ENCODE measurements at regions not wholly inside any gene's neighbourhood (a gene's known extent, or its start where the extent isn't known, plus 50 kb on each side); places are given as distances from the start of the nearest gene placed in this dataset.

DNA sequence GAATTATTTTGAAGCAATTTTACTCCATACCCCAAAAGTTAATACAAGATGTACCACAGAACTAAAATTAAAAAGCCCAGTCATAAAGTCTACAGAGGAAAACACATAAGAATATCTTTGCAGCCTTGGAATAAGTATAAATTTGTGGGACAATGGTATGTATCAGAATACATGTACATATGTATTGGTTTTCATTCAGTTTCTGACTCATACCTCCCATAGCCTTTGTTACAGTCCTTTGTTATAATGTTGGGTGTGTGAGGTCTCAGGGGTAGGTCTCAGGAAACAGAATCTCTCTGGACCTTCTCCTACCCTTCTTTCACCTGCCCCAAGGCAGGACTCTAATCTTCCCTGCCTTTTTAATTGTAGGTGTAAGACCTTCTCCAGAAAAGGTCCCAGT lies 1370.7 kb upstream of the CDH2 start:
- no peak overlapping the region for H3K4me3 Mint-ChIP-seq
- no peaks in the 10 kb centered on the region for H3K36me3 Mint-ChIP-seq (ENCODE audit: low read depth)
- no peaks in the 10 kb centered on the region for H3K27me3 Mint-ChIP-seq
- CTCF ChIA-PET: no interaction called here
- no peak for DNase-seq
- POLR2A ChIA-PET: no interaction called here
- H3K9me3 Mint-ChIP-seq: peaks cover 5% of the 10 kb centered on the region
- no peaks in the 10 kb centered on the region for H3K4me1 Mint-ChIP-seq
- H3K27ac Mint-ChIP-seq: no peak overlapping the region

DNA sequence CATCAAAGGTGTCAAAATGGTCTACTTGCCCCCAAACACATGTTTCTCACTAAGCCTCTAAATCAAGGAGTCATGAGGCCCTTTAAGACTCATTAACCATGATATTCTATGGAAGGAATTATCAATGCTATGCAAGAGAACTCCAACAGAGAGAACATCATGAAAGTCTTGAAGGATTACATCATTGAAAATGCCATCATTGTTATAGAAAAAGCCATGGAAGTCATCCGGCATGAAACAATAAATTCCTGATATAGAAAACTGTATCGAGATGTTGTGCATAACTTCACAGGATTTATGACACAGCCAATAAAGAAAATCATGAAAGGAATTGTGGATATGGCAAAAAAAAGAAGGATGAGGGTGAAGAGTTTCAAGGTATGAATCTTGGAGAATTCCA lies 1363.6 kb upstream of the CDH2 start:
- no peaks in the 10 kb centered on the region for H3K36me3 Mint-ChIP-seq (ENCODE audit: low read depth)
- peaks cover 6% of the 10 kb centered on the region for H3K9me3 Mint-ChIP-seq
- H3K4me3 Mint-ChIP-seq: no peak overlapping the region
- H3K27me3 Mint-ChIP-seq: no peaks in the 10 kb centered on the region
- CTCF ChIA-PET: no interaction called here
- no peak for DNase-seq
- no peak overlapping the region for H3K27ac Mint-ChIP-seq
- POLR2A ChIA-PET: no interaction called here
- H3K4me1 Mint-ChIP-seq: no peaks in the 10 kb centered on the region

DNA sequence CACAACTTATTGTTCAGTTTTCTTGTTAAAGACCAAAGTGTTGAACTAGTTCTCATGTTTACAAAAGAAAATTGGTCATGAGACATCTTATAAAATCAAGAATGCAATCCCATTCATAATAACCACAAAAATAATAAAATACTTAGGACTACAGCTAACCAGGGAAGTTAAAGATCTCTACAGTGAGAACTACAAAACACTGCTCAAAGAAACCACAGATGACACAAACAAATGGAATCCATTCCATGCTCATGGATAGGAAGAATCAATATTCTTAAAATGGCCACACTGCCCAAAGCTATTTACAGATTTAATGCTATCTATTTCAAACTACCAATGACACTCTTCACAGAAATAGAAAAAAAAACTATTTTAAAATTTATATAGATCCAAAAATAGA lies 1354.8 kb upstream of the CDH2 start:
- DNase-seq: no peak
- Mint-ChIP-seq H3K27ac (no peak overlapping the region), H3K36me3 (ENCODE audit: low read depth) (no peaks in the 10 kb centered on the region), H3K27me3 (no peaks in the 10 kb centered on the region), H3K9me3 (peaks cover 9% of the 10 kb centered on the region), H3K4me3 (no peak overlapping the region), H3K4me1 (no peaks in the 10 kb centered on the region)
- ChIA-PET POLR2A (no interaction called here), CTCF (no interaction called here)

GRCh38 chr18:29523371-29523770 lies 1346.4 kb upstream of the CDH2 start:
- Mint-ChIP-seq H3K27ac (no peak overlapping the region), H3K9me3 (peaks cover 20% of the 10 kb centered on the region), H3K4me3 (no peak overlapping the region), H3K27me3 (no peaks in the 10 kb centered on the region), H3K4me1 (no peaks in the 10 kb centered on the region), H3K36me3 (ENCODE audit: low read depth) (no peaks in the 10 kb centered on the region)
- CTCF ChIA-PET: no interaction called here
- POLR2A ChIA-PET: no interaction called here
- no peak for DNase-seq

GRCh38 chr18:29512761-29513160 lies 1335.8 kb upstream of the CDH2 start:
- Mint-ChIP-seq H3K9me3 (no peaks in the 10 kb centered on the region), H3K4me1 (no peaks in the 10 kb centered on the region), H3K27ac (no peak overlapping the region), H3K36me3 (ENCODE audit: low read depth) (no peaks in the 10 kb centered on the region), H3K27me3 (no peaks in the 10 kb centered on the region), H3K4me3 (no peak overlapping the region)
- DNase-seq: no peak
- POLR2A ChIA-PET: no interaction called here
- CTCF ChIA-PET: no interaction called here

DNA sequence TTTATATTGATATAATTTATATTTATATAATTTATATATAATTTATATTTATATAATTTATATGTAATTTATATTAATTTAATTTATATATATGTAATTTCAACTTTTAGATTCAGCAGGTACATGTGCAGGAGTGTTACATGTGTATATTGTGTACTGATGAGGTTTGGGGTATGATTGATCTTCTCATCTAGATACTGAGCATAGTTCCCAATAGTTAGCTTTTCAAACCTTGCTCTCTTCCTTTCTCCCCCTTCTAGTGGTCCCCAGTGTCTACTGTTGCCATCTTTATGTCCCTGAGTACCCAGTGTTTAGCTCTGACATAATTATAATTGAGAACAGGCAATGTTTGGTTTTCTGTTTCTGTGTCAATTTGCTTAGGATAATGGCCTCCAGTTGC lies 1335.3 kb upstream of the CDH2 start:
- H3K27me3 Mint-ChIP-seq: no peaks in the 10 kb centered on the region

DNA sequence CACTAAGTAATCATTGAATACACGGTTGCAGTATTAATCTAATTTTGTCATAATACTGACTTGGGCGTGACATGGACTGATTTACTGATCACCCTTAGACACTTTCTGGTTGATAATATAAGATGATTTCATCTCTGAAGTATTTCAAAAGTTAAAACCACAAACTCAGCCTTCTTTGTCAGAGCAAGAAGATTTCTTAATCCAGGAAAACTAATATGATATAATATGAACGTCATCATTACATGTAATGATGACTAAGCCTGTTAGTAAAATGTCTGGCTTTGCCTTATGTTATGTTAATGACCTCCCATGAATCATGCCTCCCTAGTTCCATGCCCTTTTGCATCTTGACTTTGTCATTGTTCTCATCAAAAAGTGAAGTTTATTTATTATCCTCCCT lies 1325.0 kb upstream of the CDH2 start:
- Mint-ChIP-seq H3K4me3 (no peak overlapping the region), H3K36me3 (ENCODE audit: low read depth) (no peaks in the 10 kb centered on the region), H3K4me1 (no peaks in the 10 kb centered on the region), H3K9me3 (peaks cover 19% of the 10 kb centered on the region), H3K27me3 (no peaks in the 10 kb centered on the region), H3K27ac (no peak overlapping the region)
- CTCF ChIA-PET: no interaction called here
- POLR2A ChIA-PET: no interaction called here
- DNase-seq: no peak

More for the DNA sequence above, 1335.3 kb upstream of the CDH2 start:
- DNase-seq: no peak
- H3K36me3 Mint-ChIP-seq (ENCODE audit: low read depth): no peaks in the 10 kb centered on the region
- peaks cover 2% of the 10 kb centered on the region for H3K9me3 Mint-ChIP-seq
- ChIA-PET POLR2A (no interaction called here), CTCF (no interaction called here)
- H3K4me1 Mint-ChIP-seq: no peaks in the 10 kb centered on the region
- H3K4me3 Mint-ChIP-seq: no peak overlapping the region
- H3K27ac Mint-ChIP-seq: no peak overlapping the region

- Mint-ChIP-seq H3K4me3 (no peak overlapping the region), H3K36me3 (ENCODE audit: low read depth) (no peaks in the 10 kb centered on the region), H3K27me3 (no peaks in the 10 kb centered on the region), H3K9me3 (peaks cover 7% of the 10 kb centered on the region), H3K4me1 (no peaks in the 10 kb centered on the region), H3K27ac (no peak overlapping the region)
- ChIA-PET POLR2A (no interaction called here), CTCF (no interaction called here)
- DNase-seq: no peak
Measured at GRCh38 chr18:29496152-29496680, 1319.3 kb upstream of the CDH2 start.

- Mint-ChIP-seq H3K27me3 (no peaks in the 10 kb centered on the region), H3K4me3 (no peak overlapping the region), H3K27ac (no peak overlapping the region), H3K9me3 (peaks cover 4% of the 10 kb centered on the region), H3K4me1 (no peaks in the 10 kb centered on the region), H3K36me3 (ENCODE audit: low read depth) (no peaks in the 10 kb centered on the region)
- CTCF ChIA-PET: no interaction called here
- POLR2A ChIA-PET: no interaction called here
- DNase-seq: no peak
Measured at GRCh38 chr18:29494371-29494770, 1317.4 kb upstream of the CDH2 start.

- H3K4me3 Mint-ChIP-seq: no peak overlapping the region
- DNase-seq: no peak
- no peaks in the 10 kb centered on the region for H3K27me3 Mint-ChIP-seq
- no peak overlapping the region for H3K27ac Mint-ChIP-seq
- ChIA-PET CTCF (no interaction called here), POLR2A (no interaction called here)
- H3K36me3 Mint-ChIP-seq (ENCODE audit: low read depth): no peaks in the 10 kb centered on the region
- no peaks in the 10 kb centered on the region for H3K9me3 Mint-ChIP-seq
- no peaks in the 10 kb centered on the region for H3K4me1 Mint-ChIP-seq
Measured at GRCh38 chr18:29491907-29492306, 1315.0 kb upstream of the CDH2 start.

- Mint-ChIP-seq H3K9me3 (no peaks in the 10 kb centered on the region), H3K27ac (no peak overlapping the region), H3K4me1 (no peaks in the 10 kb centered on the region), H3K27me3 (no peaks in the 10 kb centered on the region), H3K36me3 (ENCODE audit: low read depth) (no peaks in the 10 kb centered on the region), H3K4me3 (no peak overlapping the region)
- ChIA-PET CTCF (no interaction called here), POLR2A (no interaction called here)
- no peak for DNase-seq
Measured at GRCh38 chr18:29488617-29489016, 1311.7 kb upstream of the CDH2 start.

GRCh38 chr18:29465526-29465925 lies 1288.6 kb upstream of the CDH2 start:
- no peak for DNase-seq
- CTCF ChIA-PET: no interaction called here
- Mint-ChIP-seq H3K4me3 (no peak overlapping the region), H3K27ac (no peak overlapping the region), H3K4me1 (no peaks in the 10 kb centered on the region), H3K9me3 (no peaks in the 10 kb centered on the region), H3K36me3 (ENCODE audit: low read depth) (no peaks in the 10 kb centered on the region), H3K27me3 (no peaks in the 10 kb centered on the region)
- POLR2A ChIA-PET: no interaction called here

DNA sequence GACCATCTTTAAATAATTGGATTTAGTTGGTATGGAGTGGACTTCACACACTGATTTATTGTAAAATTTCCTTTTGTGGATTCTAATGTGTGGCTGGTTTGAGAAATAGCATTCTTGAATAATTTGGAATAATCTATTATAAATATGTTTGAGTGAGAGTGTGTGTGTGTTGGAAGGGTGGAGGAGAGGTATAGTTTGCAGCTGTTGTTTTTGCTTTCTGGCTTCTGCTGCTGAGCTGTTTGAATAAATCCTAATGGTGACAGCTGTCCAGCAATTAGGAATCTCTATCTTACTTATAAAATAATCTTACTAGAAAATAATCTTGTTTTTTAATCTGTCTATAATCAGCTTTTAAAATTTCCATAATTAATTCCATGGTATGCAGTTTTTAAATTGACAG lies 1283.0 kb upstream of the CDH2 start:
- H3K4me1 Mint-ChIP-seq: no peaks in the 10 kb centered on the region
- no peak overlapping the region for H3K27ac Mint-ChIP-seq
- DNase-seq: no peak
- ChIA-PET POLR2A (no interaction called here), CTCF (no interaction called here)
- peaks cover 12% of the 10 kb centered on the region for H3K9me3 Mint-ChIP-seq
- H3K27me3 Mint-ChIP-seq: no peaks in the 10 kb centered on the region
- H3K4me3 Mint-ChIP-seq: no peak overlapping the region
- no peaks in the 10 kb centered on the region for H3K36me3 Mint-ChIP-seq (ENCODE audit: low read depth)

DNA sequence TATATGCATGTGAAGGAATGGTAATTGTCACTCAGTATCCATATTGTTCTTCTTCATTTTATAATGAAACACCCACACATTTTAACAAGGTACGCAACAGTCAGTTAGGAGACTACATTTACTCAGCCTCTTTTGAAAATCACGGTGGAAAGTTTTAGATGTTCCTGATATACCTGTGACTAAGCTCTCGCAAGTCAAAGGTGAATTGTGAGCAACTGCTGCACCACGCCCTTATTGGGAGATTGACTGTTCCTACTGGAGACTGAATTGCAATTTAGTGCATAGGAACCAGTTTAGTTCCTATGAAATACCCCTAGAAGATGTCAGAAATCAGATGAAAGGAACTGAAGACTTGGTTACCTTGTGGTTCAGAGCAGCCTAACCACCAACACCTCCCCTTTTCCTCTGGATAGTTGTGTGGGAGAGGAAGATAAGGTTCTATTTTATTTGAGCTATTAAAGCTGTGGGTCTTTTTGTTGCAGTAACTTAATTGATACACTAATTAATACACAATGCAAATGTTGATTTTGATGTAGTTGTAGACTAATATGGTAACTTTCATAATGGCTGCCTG lies 1280.5 kb upstream of the CDH2 start:
- ChIA-PET CTCF (no interaction called here), POLR2A (no interaction called here)
- Mint-ChIP-seq H3K27ac (no peak overlapping the region), H3K36me3 (ENCODE audit: low read depth) (no peaks in the 10 kb centered on the region), H3K4me1 (no peaks in the 10 kb centered on the region), H3K9me3 (peaks cover 12% of the 10 kb centered on the region), H3K4me3 (no peak overlapping the region), H3K27me3 (no peaks in the 10 kb centered on the region)
- no peak for DNase-seq

DNA sequence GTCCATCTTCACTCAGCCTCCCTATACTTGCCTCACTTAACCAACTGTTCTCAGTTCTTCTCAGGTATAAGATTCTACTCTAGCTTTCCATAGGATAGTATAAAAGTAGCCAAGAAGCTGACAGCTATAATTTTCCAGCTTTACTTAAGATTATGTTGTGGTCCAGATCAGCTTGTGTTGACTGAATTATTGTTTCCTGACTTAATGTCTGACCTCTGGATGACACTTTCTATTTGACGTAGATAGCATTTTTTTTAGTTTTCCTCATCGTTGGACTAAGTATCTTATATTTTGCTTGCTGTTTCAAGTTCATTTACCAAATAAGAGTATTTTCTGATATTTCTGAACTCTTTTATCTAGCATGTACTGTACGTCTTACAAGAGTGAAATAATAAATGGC lies 1272.5 kb upstream of the CDH2 start:
- Mint-ChIP-seq H3K9me3 (peaks cover 8% of the 10 kb centered on the region), H3K4me1 (no peaks in the 10 kb centered on the region), H3K27ac (no peak overlapping the region), H3K27me3 (no peaks in the 10 kb centered on the region), H3K4me3 (no peak overlapping the region), H3K36me3 (ENCODE audit: low read depth) (no peaks in the 10 kb centered on the region)
- DNase-seq: no peak
- CTCF ChIA-PET: no interaction called here
- POLR2A ChIA-PET: no interaction called here
